Adrenal gland (tissue), 9 donors: ENCODE measurements at regions not wholly inside any gene's neighbourhood (a gene's known extent, or its start where the extent isn't known, plus 50 kb on each side); places are given as distances from the start of the nearest gene placed in this dataset.

ENCODE experiments used
- DNase-seq, 7 donors: peaks; one replicate each; pipeline ENCODE4 v3.0.0-alpha.2; 2019 to 2020
- H3K27ac ChIP-seq, 5 donors: fragments of 200-600 bp; sonication (generic) in 4 of 5; 1 replicate in 3 of 5; 2 replicates in 2 of 5; pipeline versions ENCODE4 v1.5.1 to v1.8.0; 2016 to 2020; ENCODE audit warnings: mild to moderate bottlenecking in 1 of 5
- H3K27me3 ChIP-seq: fragments of 200-600 bp; 2 replicates; pipeline ENCODE4 v1.8.0; 2021
- H3K36me3 ChIP-seq, 2 donors: fragments of 200-600 bp; replicated peaks in 1 of 2; 1 replicate in 1 of 2; 2 replicates in 1 of 2; pipeline versions ENCODE4 v1.5.1 to v1.8.0; 2018 to 2022
- H3K4me1 ChIP-seq, 2 donors: fragments of 200-600 bp; replicated peaks in 1 of 2; 1 replicate in 1 of 2; 2 replicates in 1 of 2; pipeline versions ENCODE4 v1.5.1 to v1.8.0; 2018 to 2021
- H3K4me3 ChIP-seq, 4 donors: fragments of 200-600 bp; sonication (generic) in 3 of 4; one replicate each; pipeline ENCODE4 v1.5.1; 2016 to 2018
- H3K9me3 ChIP-seq, 3 donors: fragments of 200-600 bp; sonication (generic) in 1 of 3; replicated peaks in 1 of 3; 1 replicate in 2 of 3; 2 replicates in 1 of 3; pipeline versions ENCODE4 v1.5.1 to v1.8.0; 2016 to 2021
- POLR2A ChIP-seq, 2 donors: fragments of 450-650 bp; IDR thresholded peaks; one replicate each; pipeline ENCODE4 v1.6.1; 2017; ENCODE audit warnings: antibody characterized with exemption in 2 of 2, mild to moderate bottlenecking in 2 of 2, moderate library complexity in 1 of 2
- WGBS, 4 donors: extraction: QIAGEN DNeasy Blood & Tissue Kit in 2 of 4; methylation state at CpG; one replicate each; pipeline versions ENCODE4 v1.1.5 to v1.1.7; 2013 to 2017; 5-methylcytosine and 5-hydroxymethylcytosine counted together
- intact Hi-C, 2 donors: fragments of 100-400 bp; cut with DNase I; formaldehyde crosslinking; loops; one replicate each; pipeline versions ENCODE4 v1.14.1 to v1.15.0; 2022 to 2023
- TF ChIP-seq, protein P1 (sequence below), 6 experiments: fragments of 450-650 bp in 4 of 6; fragments of 200-600 bp in 2 of 6; sonication (generic) in 1 of 6; IDR thresholded peaks; 1 replicate in 5 of 6; 2 replicates in 1 of 6; pipeline versions ENCODE4 v1.5.1 to v1.8.0; 2016 to 2021; ENCODE audit warnings: antibody characterized with exemption in 6 of 6, mild to moderate bottlenecking in 2 of 6, moderate library complexity in 1 of 6
- donor health status: healthy with polysubstance abuse.
- donor health status: Bipolar disorder and iron deficiency.
- donor health status: DM: yes; HTN: yes; CAD: no.
- donor health status: DM: no; HTN: no; CAD: no.
- donor health status: DM: no; HTN: no; CAD: no.

DNA sequence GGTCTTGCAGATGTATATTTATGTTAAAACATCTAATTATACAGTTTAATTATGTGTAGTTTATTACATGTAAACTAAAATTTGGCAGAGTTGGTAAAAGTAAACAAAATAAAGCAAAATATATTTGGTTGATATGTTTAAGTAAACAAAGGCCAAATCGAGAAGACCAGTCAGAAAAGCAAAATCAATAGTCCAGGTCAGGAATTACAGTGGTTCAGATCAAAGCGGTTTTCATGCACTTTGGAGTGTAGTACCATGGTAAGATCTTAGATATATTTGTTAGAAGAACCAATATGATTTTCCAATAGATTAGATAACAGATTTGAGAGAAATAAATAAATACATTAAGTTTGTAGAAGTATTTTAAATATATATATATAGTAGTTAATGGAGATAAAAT, 1421.6 kb upstream of the CDH8 start:
- no peak for DNase-seq
- intact Hi-C loops = no loop called here
- no peaks in the 10 kb centered on the region for H3K4me1 ChIP-seq
- no peaks in the 10 kb centered on the region for H3K36me3 ChIP-seq
- no peaks in the 10 kb centered on the region for H3K9me3 ChIP-seq
- H3K4me3 ChIP-seq = no peak overlapping the region
- no peaks in the 10 kb centered on the region for H3K27me3 ChIP-seq
- 62 to 83% (median 73%) methylated on average over 2 of the region's 2 CpGs for WGBS, 4 donors
- H3K27ac ChIP-seq = no peak overlapping the region
- no peak for TF ChIP-seq POLR2A (IDR thresholded peaks at IDR 0.05)

DNA sequence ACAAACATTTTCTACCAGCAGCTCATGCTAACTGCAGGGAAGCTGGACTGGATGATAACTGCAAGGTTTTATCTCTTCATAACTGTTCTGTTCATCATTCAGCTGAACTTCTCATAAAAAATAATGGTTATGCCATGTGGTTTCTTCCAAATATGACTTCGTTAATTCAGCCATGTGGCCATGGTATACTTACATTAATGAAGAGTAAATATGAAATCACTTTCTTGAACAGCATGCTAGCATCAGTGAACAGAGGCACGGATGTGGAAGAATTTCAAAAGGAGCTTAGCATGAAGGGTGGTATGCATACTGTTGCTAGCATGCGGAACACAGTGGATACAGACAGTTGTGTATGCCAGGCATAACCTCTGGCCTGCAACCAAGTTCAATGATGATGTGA, 1417.0 kb upstream of the CDH8 start:
- Histone ChIP-seq H3K27ac (no peak overlapping the region), H3K4me3 (no peak overlapping the region), H3K9me3 (no peaks in the 10 kb centered on the region), H3K4me1 (no peaks in the 10 kb centered on the region), H3K27me3 (no peaks in the 10 kb centered on the region), H3K36me3 (no peaks in the 10 kb centered on the region)
- intact Hi-C loops = no loop called here
- TF ChIP-seq POLR2A (IDR thresholded peaks at IDR 0.05) = no peak
- TF ChIP-seq, protein P1, sequence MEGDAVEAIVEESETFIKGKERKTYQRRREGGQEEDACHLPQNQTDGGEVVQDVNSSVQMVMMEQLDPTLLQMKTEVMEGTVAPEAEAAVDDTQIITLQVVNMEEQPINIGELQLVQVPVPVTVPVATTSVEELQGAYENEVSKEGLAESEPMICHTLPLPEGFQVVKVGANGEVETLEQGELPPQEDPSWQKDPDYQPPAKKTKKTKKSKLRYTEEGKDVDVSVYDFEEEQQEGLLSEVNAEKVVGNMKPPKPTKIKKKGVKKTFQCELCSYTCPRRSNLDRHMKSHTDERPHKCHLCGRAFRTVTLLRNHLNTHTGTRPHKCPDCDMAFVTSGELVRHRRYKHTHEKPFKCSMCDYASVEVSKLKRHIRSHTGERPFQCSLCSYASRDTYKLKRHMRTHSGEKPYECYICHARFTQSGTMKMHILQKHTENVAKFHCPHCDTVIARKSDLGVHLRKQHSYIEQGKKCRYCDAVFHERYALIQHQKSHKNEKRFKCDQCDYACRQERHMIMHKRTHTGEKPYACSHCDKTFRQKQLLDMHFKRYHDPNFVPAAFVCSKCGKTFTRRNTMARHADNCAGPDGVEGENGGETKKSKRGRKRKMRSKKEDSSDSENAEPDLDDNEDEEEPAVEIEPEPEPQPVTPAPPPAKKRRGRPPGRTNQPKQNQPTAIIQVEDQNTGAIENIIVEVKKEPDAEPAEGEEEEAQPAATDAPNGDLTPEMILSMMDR (IDR thresholded peaks at IDR 0.05) = no peak
- WGBS, 4 donors = 76 to 88% (median 82%) methylated on average over 3 of the region's 3 CpGs
- no peak for DNase-seq

DNA sequence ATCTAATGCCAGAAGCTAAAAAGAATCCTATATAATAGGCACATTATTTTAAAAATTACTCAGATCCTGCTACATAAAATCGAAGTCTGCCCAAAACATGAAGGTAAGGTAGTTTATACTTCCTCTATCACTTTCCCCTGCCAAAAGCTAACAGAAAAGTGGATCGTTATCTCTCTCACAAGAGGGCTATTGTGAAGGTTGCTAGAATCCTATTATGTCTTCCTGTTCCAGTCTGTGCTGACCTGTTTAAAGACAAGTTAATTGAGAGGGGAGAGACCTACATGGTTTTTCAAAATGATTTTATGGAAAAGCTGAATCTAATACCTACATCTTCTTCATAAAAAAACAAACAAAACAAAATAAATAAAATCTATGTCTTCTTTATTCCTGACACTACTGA, 1410.9 kb upstream of the CDH8 start:
- no peaks in the 10 kb centered on the region for H3K9me3 ChIP-seq

DNA sequence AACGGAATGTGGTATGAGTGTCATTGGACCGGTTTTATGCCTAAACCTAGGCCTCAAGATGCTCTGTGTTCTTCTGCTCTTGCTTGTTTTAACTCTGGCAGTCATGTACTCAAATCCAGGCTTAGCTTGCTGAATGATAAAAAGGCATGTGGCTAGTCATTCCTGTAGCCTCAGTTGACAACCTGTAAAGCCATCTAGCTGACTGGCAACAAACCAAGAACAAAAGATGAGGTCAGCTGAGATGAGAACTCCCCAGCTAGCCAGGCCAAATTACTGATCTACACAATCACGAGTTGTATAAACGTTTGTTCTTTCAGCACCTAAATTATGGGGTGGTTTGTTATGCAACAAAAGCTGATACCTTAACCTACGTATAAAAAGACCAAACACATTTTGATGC, 1406.0 kb upstream of the CDH8 start:
- Histone ChIP-seq H3K9me3 (no peaks in the 10 kb centered on the region), H3K4me3 (no peak overlapping the region), H3K27me3 (no peaks in the 10 kb centered on the region), H3K36me3 (no peaks in the 10 kb centered on the region), H3K27ac (no peak overlapping the region), H3K4me1 (no peaks in the 10 kb centered on the region)
- DNase-seq = no peak
- TF ChIP-seq POLR2A (IDR thresholded peaks at IDR 0.05) = no peak
- TF ChIP-seq, protein P1 (IDR thresholded peaks at IDR 0.05) = no peak
- intact Hi-C loops = no loop called here
- 67 to 71% (median 69%) methylated on average over 5 of the region's 5 CpGs for WGBS, 4 donors

More for the DNA sequence above, 1410.9 kb upstream of the CDH8 start:
- H3K27ac ChIP-seq = no peak overlapping the region
- H3K4me3 ChIP-seq = no peak overlapping the region
- intact Hi-C loops = no loop called here
- H3K36me3 ChIP-seq = no peaks in the 10 kb centered on the region
- no peak for DNase-seq
- TF ChIP-seq, protein P1 (IDR thresholded peaks at IDR 0.05) = no peak
- no peak for TF ChIP-seq POLR2A (IDR thresholded peaks at IDR 0.05)
- no peaks in the 10 kb centered on the region for H3K27me3 ChIP-seq
- no peaks in the 10 kb centered on the region for H3K4me1 ChIP-seq
- 39 to 55% (median 49%) methylated on average over 2 of the region's 2 CpGs for WGBS, 4 donors

DNA sequence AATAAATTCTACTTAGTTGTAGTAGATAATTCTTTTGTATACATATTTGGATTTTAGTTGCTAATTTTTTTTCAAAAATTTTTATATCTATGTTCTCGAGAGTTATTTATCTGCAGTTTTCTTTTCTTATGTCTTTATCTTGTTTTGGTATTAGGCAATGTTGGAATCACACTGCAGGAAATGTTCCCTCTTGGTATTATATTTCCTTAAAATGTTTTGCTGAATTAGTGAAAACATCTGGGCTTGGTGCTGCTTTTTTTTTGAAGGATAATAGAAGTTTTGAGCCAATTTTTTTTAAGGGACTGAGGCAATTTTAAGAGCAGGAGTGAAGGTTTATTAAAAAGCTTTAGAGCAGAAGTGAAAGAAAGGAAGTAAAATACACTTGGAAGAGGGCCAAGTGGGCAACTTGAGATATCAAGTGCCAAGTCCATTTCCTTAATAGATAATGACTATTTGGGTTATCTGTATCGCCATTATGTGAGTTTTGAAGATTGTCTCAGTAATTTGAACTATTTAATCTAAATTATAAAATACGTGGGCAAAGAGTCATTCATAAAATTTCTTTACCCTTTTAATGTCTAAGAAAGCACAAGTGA, 1390.1 kb upstream of the CDH8 start:
- 47 to 55% (median 52%) methylated on average over 3 of the region's 3 CpGs for WGBS, 4 donors
- no peak for TF ChIP-seq POLR2A (IDR thresholded peaks at IDR 0.05)
- TF ChIP-seq, protein P1 (IDR thresholded peaks at IDR 0.05) = no peak
- H3K36me3 ChIP-seq = no peaks in the 10 kb centered on the region
- intact Hi-C loops = no loop called here
- H3K4me1 ChIP-seq = no peaks in the 10 kb centered on the region
- no peak overlapping the region for H3K4me3 ChIP-seq
- no peak overlapping the region for H3K27ac ChIP-seq
- H3K27me3 ChIP-seq = no peaks in the 10 kb centered on the region
- DNase-seq = no peak
- peaks cover 0 to 8% (median 0%) of the 10 kb centered on the region in 3 donors for H3K9me3 ChIP-seq
